SU-DHL-6 (cell line): ENCODE measurements at regions not wholly inside any gene's neighbourhood (a gene's known extent, or its start where the extent isn't known, plus 50 kb on each side); places are given as distances from the start of the nearest gene placed in this dataset.

Source experiments
- H2AFZ ChIP-seq: fragments of 200-600 bp; sonication (generic); 2 replicates; pipeline ENCODE4 v1.6.1; 2014; ENCODE audit warnings: low read depth, mild to moderate bottlenecking, moderate library complexity, mixed read lengths, antibody characterized with exemption, low read length; ENCODE audit not compliant: severe bottlenecking
- H3F3A ChIP-seq: fragments of 200-600 bp; shearing (Covaris generic); 2 replicates; pipeline ENCODE4 v1.6.0; 2016; ENCODE audit warnings: antibody characterized with exemption, mild to moderate bottlenecking; ENCODE audit not compliant: insufficient read depth
- H3K27ac ChIP-seq: fragments of 200-600 bp; sonication (generic); 2 replicates; pipeline ENCODE4 v1.5.1; 2016; ENCODE audit warnings: low read depth, mild to moderate bottlenecking, low read length, moderate library complexity, mixed read lengths
- H3K27me3 ChIP-seq: fragments of 200-600 bp; sonication (generic), shearing (Covaris generic); 2 replicates; pipeline ENCODE4 v1.6.0; 2014; ENCODE audit warnings: mild to moderate bottlenecking, low read length
- H3K36me3 ChIP-seq: fragments of 200-600 bp; sonication (generic); 2 replicates; pipeline ENCODE4 v1.6.1; 2014; ENCODE audit warnings: mild to moderate bottlenecking, low read length, mixed read lengths
- H3K4me2 ChIP-seq: fragments of 300-600, 200-600 bp; shearing (Covaris generic), sonication (generic); 2 replicates; pipeline ENCODE4 v1.6.0; 2014; ENCODE audit warnings: low read length, low read depth, mild to moderate bottlenecking; ENCODE audit not compliant: poor library complexity, severe bottlenecking
- H3K4me3 ChIP-seq: fragments of 200-600 bp; sonication (generic); 2 replicates; pipeline ENCODE4 v1.5.1; 2014; ENCODE audit warnings: antibody characterized with exemption, low read length, mild to moderate bottlenecking, mixed read lengths; ENCODE audit not compliant: insufficient read depth, poor library complexity, severe bottlenecking
- H3K79me2 ChIP-seq: fragments of 200-600 bp; sonication (generic); 2 replicates; pipeline ENCODE4 v1.6.1; 2014; ENCODE audit warnings: mild to moderate bottlenecking, low read length, moderate library complexity; ENCODE audit not compliant: insufficient read depth
- H3K9ac ChIP-seq: fragments of 200-600 bp; sonication (generic); 2 replicates; pipeline ENCODE4 v1.7.0; 2014; ENCODE audit warnings: mild to moderate bottlenecking, low read length
- H3K9me2 ChIP-seq: fragments of 200-600 bp; sonication (generic); replicated peaks from 2 replicates; pipeline ENCODE4 v1.6.1; 2014; ENCODE audit warnings: low read length; ENCODE audit not compliant: insufficient read depth
- H3K9me3 ChIP-seq: fragments of 200-600 bp; sonication (generic); 2 replicates; pipeline ENCODE4 v1.6.1; 2014; ENCODE audit warnings: low read length, mixed read lengths; ENCODE audit not compliant: insufficient read depth
- H4K20me1 ChIP-seq: fragments of 200-600 bp; sonication (generic); 2 replicates; pipeline ENCODE4 v1.6.1; 2014; ENCODE audit warnings: low read depth, mild to moderate bottlenecking, antibody characterized with exemption, low read length, moderate library complexity, mixed read lengths
- CTCF ChIP-seq: fragments of 200-600 bp; sonication (generic); IDR thresholded peaks from one replicate; pipeline ENCODE4 v1.5.1; 2017; ENCODE audit warnings: antibody characterized with exemption, mild to moderate bottlenecking, low read length, moderate library complexity; ENCODE audit not compliant: insufficient read depth, poor library complexity, severe bottlenecking
- EZH2phosphoT487 ChIP-seq: fragments of 200-600 bp; sonication (generic), shearing (Covaris generic); conservative IDR thresholded peaks from 2 replicates; pipeline ENCODE4 v1.6.1; 2018; ENCODE audit warnings: mild to moderate bottlenecking, antibody characterized with exemption, low read length, moderate library complexity, mixed read lengths

DNA sequence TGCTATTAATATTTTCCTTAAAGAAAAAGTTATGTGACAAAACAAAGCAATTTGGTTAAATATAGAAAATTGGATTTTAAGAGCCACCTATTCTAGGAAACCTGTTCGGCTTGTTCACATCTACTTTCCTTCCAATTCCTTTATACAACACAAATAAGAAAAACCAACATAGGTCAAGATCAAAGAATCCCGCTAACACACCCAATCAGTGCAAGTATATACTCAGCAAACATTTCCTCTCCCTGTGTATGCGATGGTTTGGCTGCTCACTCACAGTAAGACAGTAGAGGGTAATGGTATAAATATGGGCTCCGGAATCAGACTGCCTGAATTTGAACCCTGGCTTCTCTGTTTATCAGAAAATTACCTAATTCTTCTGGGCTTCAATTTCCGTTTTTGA is 757.5 kb upstream of the ZNF608 start:
- Histone ChIP-seq H3K4me3 (no peak overlapping the region), H3K36me3 (no peaks in the 10 kb centered on the region), H3K27ac (no peak overlapping the region), H3K79me2 (no peaks in the 10 kb centered on the region), H3K4me2 (no peak overlapping the region), H2AFZ (no peak overlapping the region), H4K20me1 (no peaks in the 10 kb centered on the region), H3K9ac (no peak overlapping the region), H3K9me3 (no peaks in the 10 kb centered on the region), H3K9me2 (no peaks in the 10 kb centered on the region), H3F3A (no peaks in the 10 kb centered on the region), H3K27me3 (no peaks in the 10 kb centered on the region)
- TF ChIP-seq CTCF: no peak
- TF ChIP-seq EZH2phosphoT487: no peak

- Histone ChIP-seq H3K9ac (no peak overlapping the region), H3K27me3 (no peaks in the 10 kb centered on the region), H3K9me2 (no peaks in the 10 kb centered on the region), H3K4me3 (no peak overlapping the region), H3K27ac (no peak overlapping the region), H3K9me3 (no peaks in the 10 kb centered on the region), H3K36me3 (no peaks in the 10 kb centered on the region), H4K20me1 (no peaks in the 10 kb centered on the region), H3K79me2 (no peaks in the 10 kb centered on the region), H3F3A (no peaks in the 10 kb centered on the region), H2AFZ (no peak overlapping the region), H3K4me2 (no peak overlapping the region)
- no peak for TF ChIP-seq CTCF
- no peak for TF ChIP-seq EZH2phosphoT487
These were observed 758.7 kb upstream of the ZNF608 start for GRCh38 chr5:125505115-125505514.

DNA sequence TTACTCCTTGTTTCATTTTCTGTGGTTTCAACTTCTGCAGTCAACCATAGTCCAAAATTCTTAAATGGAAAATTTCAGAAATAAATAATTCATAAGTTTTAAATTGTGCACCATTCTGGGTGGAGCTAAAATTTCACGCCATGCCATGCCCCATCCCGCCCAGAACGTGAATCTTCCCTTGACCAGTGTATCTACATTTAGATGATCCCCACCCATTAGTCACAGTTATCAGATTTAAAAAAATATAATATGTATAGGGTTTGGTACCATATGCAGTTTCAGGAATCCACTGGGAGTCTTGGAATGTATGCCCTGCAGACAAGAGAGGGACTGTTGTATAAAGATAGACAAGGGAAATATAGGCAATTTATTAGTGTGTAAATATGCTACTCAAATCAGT is 759.7 kb upstream of the ZNF608 start:
- H3K4me3 ChIP-seq: no peak overlapping the region
- H3K27ac ChIP-seq: no peak overlapping the region
- H3K9me2 ChIP-seq: no peaks in the 10 kb centered on the region
- TF ChIP-seq EZH2phosphoT487 (no peak), CTCF (no peak)
- no peak overlapping the region for H3K9ac ChIP-seq
- no peaks in the 10 kb centered on the region for H3F3A ChIP-seq
- no peaks in the 10 kb centered on the region for H3K27me3 ChIP-seq
- no peak overlapping the region for H2AFZ ChIP-seq
- H3K4me2 ChIP-seq: no peak overlapping the region
- no peaks in the 10 kb centered on the region for H3K9me3 ChIP-seq
- H3K36me3 ChIP-seq: no peaks in the 10 kb centered on the region
- no peaks in the 10 kb centered on the region for H3K79me2 ChIP-seq
- H4K20me1 ChIP-seq: no peaks in the 10 kb centered on the region

GRCh38 chr5:125508225-125508624 is 761.8 kb upstream of the ZNF608 start:
- Histone ChIP-seq H3K79me2 (no peaks in the 10 kb centered on the region), H3K36me3 (no peaks in the 10 kb centered on the region), H3K9me2 (no peaks in the 10 kb centered on the region), H4K20me1 (no peaks in the 10 kb centered on the region), H3K4me3 (no peak overlapping the region), H3K9ac (no peak overlapping the region), H2AFZ (no peak overlapping the region), H3K4me2 (no peak overlapping the region), H3K27me3 (no peaks in the 10 kb centered on the region), H3K9me3 (no peaks in the 10 kb centered on the region), H3F3A (no peaks in the 10 kb centered on the region), H3K27ac (no peak overlapping the region)
- TF ChIP-seq EZH2phosphoT487 (no peak), CTCF (no peak)
